ENCODE measurements at regions not wholly inside any gene's neighbourhood (a gene's known extent, or its start where the extent isn't known, plus 50 kb on each side); places are given as distances from the start of the nearest gene placed in this dataset.

DNA sequence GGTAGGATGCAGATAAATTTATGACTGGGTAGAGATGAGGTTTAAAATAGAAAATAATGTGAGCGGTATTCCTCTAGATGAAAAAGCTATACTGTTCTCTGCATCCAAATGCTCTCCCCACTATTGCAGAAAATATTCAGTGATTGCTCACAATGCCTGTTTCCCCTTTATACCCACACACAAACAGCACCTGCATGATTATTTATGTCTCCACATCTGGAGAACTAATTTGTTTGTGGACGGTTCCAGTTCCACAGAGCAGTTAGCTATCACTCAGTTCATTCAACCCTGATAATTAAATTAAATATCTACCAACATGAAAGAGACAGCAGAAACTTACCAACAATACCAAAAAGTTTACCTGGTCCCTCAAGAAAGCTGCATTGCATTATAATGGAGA, 800.0 kb downstream of the CDH11 start:
- TF ChIP-seq SUZ12 (IDR thresholded peaks at IDR 0.05; ENCODE audit: unreplicated experiment) (no peak), ATF7 (IDR thresholded peaks at IDR 0.05; ENCODE audit: low read depth) (no peak), EP300 (IDR thresholded peaks at IDR 0.05; ENCODE audit: borderline replicate concordance in 1 of 2, control insufficient read depth in 1 of 2, low read depth in 2 of 2, low read length in 2 of 2) (no peak), CHD4 (IDR thresholded peaks at IDR 0.05) (no peak), KAT2A (conservative IDR thresholded peaks at IDR 0.05; ENCODE audit: control insufficient read depth, low read depth, low read length) (no peak)
- TF ChIP-seq, protein P1, sequence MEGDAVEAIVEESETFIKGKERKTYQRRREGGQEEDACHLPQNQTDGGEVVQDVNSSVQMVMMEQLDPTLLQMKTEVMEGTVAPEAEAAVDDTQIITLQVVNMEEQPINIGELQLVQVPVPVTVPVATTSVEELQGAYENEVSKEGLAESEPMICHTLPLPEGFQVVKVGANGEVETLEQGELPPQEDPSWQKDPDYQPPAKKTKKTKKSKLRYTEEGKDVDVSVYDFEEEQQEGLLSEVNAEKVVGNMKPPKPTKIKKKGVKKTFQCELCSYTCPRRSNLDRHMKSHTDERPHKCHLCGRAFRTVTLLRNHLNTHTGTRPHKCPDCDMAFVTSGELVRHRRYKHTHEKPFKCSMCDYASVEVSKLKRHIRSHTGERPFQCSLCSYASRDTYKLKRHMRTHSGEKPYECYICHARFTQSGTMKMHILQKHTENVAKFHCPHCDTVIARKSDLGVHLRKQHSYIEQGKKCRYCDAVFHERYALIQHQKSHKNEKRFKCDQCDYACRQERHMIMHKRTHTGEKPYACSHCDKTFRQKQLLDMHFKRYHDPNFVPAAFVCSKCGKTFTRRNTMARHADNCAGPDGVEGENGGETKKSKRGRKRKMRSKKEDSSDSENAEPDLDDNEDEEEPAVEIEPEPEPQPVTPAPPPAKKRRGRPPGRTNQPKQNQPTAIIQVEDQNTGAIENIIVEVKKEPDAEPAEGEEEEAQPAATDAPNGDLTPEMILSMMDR (IDR thresholded peaks at IDR 0.05 in 2 of 3, conservative IDR thresholded peaks at IDR 0.05 in 1 of 3; ENCODE audit: control insufficient read depth in 2 of 3, extremely low read depth in 1 of 3, insufficient read depth in 1 of 3, low read depth in 3 of 3, low read length in 3 of 3), result no peak
